ENCODE measurements at regions not wholly inside any gene's neighbourhood (a gene's known extent, or its start where the extent isn't known, plus 50 kb on each side); places are given as distances from the start of the nearest gene placed in this dataset.

- no peaks in the 10 kb centered on the region for H3K79me2 ChIP-seq (ENCODE audit: insufficient read depth, low read length)
- no peaks in the 10 kb centered on the region for H3K9me2 ChIP-seq (replicated peaks; ENCODE audit: insufficient read depth, low read length)
- H4K20me1 ChIP-seq (ENCODE audit: low read depth, low read length), result no peaks in the 10 kb centered on the region
- H3K36me3 ChIP-seq (ENCODE audit: low read length), result no peaks in the 10 kb centered on the region
- no peak overlapping the region for H3K4me2 ChIP-seq (ENCODE audit: low read depth, low read length, poor library complexity, severe bottlenecking)
- no peak overlapping the region for H3K27ac ChIP-seq (ENCODE audit: low read depth, low read length)
- TF ChIP-seq EZH2phosphoT487 (conservative IDR thresholded peaks at IDR 0.05; ENCODE audit: low read length), result no peak
- no peak for TF ChIP-seq CTCF (IDR thresholded peaks at IDR 0.05; ENCODE audit: insufficient read depth, low read length, poor library complexity, severe bottlenecking)
- H3K4me3 ChIP-seq (ENCODE audit: insufficient read depth, low read length, poor library complexity, severe bottlenecking), result no peak overlapping the region
- H3K27me3 ChIP-seq (ENCODE audit: low read length), result no peaks in the 10 kb centered on the region
- H3F3A ChIP-seq (ENCODE audit: insufficient read depth), result no peaks in the 10 kb centered on the region
- H2AFZ ChIP-seq (ENCODE audit: low read depth, low read length, severe bottlenecking), result no peak overlapping the region
- no peak overlapping the region for H3K9ac ChIP-seq (ENCODE audit: low read length)
- no peaks in the 10 kb centered on the region for H3K9me3 ChIP-seq (ENCODE audit: insufficient read depth, low read length)
Observed at GRCh38 chr12:90153827-90154226, 445.2 kb upstream of the ATP2B1 start.

- H4K20me1 ChIP-seq (ENCODE audit: low read depth, low read length), result no peaks in the 10 kb centered on the region
- H3K9ac ChIP-seq (ENCODE audit: low read length), result no peak overlapping the region
- H3K4me2 ChIP-seq (ENCODE audit: low read depth, low read length, poor library complexity, severe bottlenecking), result no peak overlapping the region
- TF ChIP-seq EZH2phosphoT487 (conservative IDR thresholded peaks at IDR 0.05; ENCODE audit: low read length) (no peak), CTCF (IDR thresholded peaks at IDR 0.05; ENCODE audit: insufficient read depth, low read length, poor library complexity, severe bottlenecking) (no peak)
- no peaks in the 10 kb centered on the region for H3K79me2 ChIP-seq (ENCODE audit: insufficient read depth, low read length)
- H3F3A ChIP-seq (ENCODE audit: insufficient read depth), result no peaks in the 10 kb centered on the region
- no peaks in the 10 kb centered on the region for H3K9me2 ChIP-seq (replicated peaks; ENCODE audit: insufficient read depth, low read length)
- no peaks in the 10 kb centered on the region for H3K9me3 ChIP-seq (ENCODE audit: insufficient read depth, low read length)
- no peaks in the 10 kb centered on the region for H3K27me3 ChIP-seq (ENCODE audit: low read length)
- no peak overlapping the region for H3K4me3 ChIP-seq (ENCODE audit: insufficient read depth, low read length, poor library complexity, severe bottlenecking)
- H3K36me3 ChIP-seq (ENCODE audit: low read length), result no peaks in the 10 kb centered on the region
- no peak overlapping the region for H3K27ac ChIP-seq (ENCODE audit: low read depth, low read length)
- no peak overlapping the region for H2AFZ ChIP-seq (ENCODE audit: low read depth, low read length, severe bottlenecking)
Observed at GRCh38 chr12:90152897-90153624, 444.4 kb upstream of the ATP2B1 start.

- TF ChIP-seq CTCF (IDR thresholded peaks at IDR 0.05; ENCODE audit: insufficient read depth, low read length, poor library complexity, severe bottlenecking), result no peak
- TF ChIP-seq EZH2phosphoT487 (conservative IDR thresholded peaks at IDR 0.05; ENCODE audit: low read length), result no peak
- H2AFZ ChIP-seq (ENCODE audit: low read depth, low read length, severe bottlenecking), result no peak overlapping the region
- H3K4me3 ChIP-seq (ENCODE audit: insufficient read depth, low read length, poor library complexity, severe bottlenecking), result no peak overlapping the region
- no peak overlapping the region for H3K27ac ChIP-seq (ENCODE audit: low read depth, low read length)
- no peaks in the 10 kb centered on the region for H3K9me2 ChIP-seq (replicated peaks; ENCODE audit: insufficient read depth, low read length)
- H3K9ac ChIP-seq (ENCODE audit: low read length), result no peak overlapping the region
- no peak overlapping the region for H3K4me2 ChIP-seq (ENCODE audit: low read depth, low read length, poor library complexity, severe bottlenecking)
- H3K27me3 ChIP-seq (ENCODE audit: low read length), result no peaks in the 10 kb centered on the region
- H3K9me3 ChIP-seq (ENCODE audit: insufficient read depth, low read length), result no peaks in the 10 kb centered on the region
- no peaks in the 10 kb centered on the region for H3K36me3 ChIP-seq (ENCODE audit: low read length)
- no peaks in the 10 kb centered on the region for H4K20me1 ChIP-seq (ENCODE audit: low read depth, low read length)
- no peaks in the 10 kb centered on the region for H3K79me2 ChIP-seq (ENCODE audit: insufficient read depth, low read length)
- H3F3A ChIP-seq (ENCODE audit: insufficient read depth), result no peaks in the 10 kb centered on the region
Observed at GRCh38 chr12:90151491-90152015, 442.9 kb upstream of the ATP2B1 start.
